K562 (cell line): ENCODE measurements at regions not wholly inside any gene's neighbourhood (a gene's known extent, or its start where the extent isn't known, plus 50 kb on each side); places are given as distances from the start of the nearest gene placed in this dataset.

Experiments used
- ATF4 ChIP-seq: fragments of 450-650 bp; formaldehyde crosslinking; IDR thresholded peaks from 2 replicates; pipeline ENCODE4 v1.4.0; 2022; ENCODE audit warnings: mild to moderate bottlenecking, moderate library complexity
- CEBPZ ChIP-seq: fragments of 150-350 bp; IDR thresholded peaks from 2 replicates; pipeline ENCODE4 v1.6.1; 2014; ENCODE audit warnings: low read depth, mild to moderate bottlenecking, low read length, borderline replicate concordance
- CHD4 ChIP-seq: fragments of 200-600 bp; sonication (generic); IDR thresholded peaks from 3 replicates; pipeline ENCODE4 v1.6.1; 2012; ENCODE audit warnings: low read depth, mild to moderate bottlenecking, mixed read lengths, low read length, inconsistent platforms; ENCODE audit not compliant: insufficient read depth, insufficient replicate concordance, poor library complexity, severe bottlenecking
- EZH2 ChIP-seq: IDR thresholded peaks from 2 replicates; pipeline ENCODE4 v1.6.1; 2012; ENCODE audit warnings: low read depth, mild to moderate bottlenecking, inconsistent platforms, low read length, borderline replicate concordance
- GTF2F1 ChIP-seq: IDR thresholded peaks from 2 replicates; pipeline ENCODE4 v1.6.1; 2011; ENCODE audit warnings: low read depth, low read length, improper control_type of control experiment
- HNRNPUL1 ChIP-seq: fragments of 200-400 bp; formaldehyde crosslinking; IDR thresholded peaks from 2 replicates; pipeline ENCODE4 v1.6.1; 2017; ENCODE audit warnings: low read length
- KHSRP ChIP-seq: fragments of 450-650 bp; IDR thresholded peaks from 2 replicates; pipeline ENCODE4 v1.6.1; 2017
- MLX ChIP-seq, 2 experiments: fragments of 450-650 bp in 1 of 2; sonication (generic) in 1 of 2; formaldehyde crosslinking; conservative IDR thresholded peaks; 2 replicates each; pipeline versions ENCODE4 v1.4.0 to v1.8.1; 2020 to 2022; ENCODE audit warnings: mild to moderate bottlenecking in 1 of 2, missing genetic modification reagents in 1 of 2
- PCBP1 ChIP-seq: fragments of 200-400 bp; formaldehyde crosslinking; IDR thresholded peaks from 2 replicates; pipeline ENCODE4 v1.6.1; 2018; ENCODE audit warnings: mild to moderate bottlenecking, low read depth, low read length; ENCODE audit not compliant: poor library complexity, severe bottlenecking
- POLR2H ChIP-seq: IDR thresholded peaks from 2 replicates; pipeline ENCODE4 v1.6.1; 2016; ENCODE audit warnings: missing genetic modification characterization, low read depth, mild to moderate bottlenecking, control low read depth, missing compliant biosample characterization, moderate library complexity
- RBM39 ChIP-seq: fragments of 200-400 bp; formaldehyde crosslinking; optimal IDR thresholded peaks from 2 replicates; pipeline ENCODE3; 2018; ENCODE audit warnings: low read depth, low read length
- SLC30A9 ChIP-seq: fragments of 250-450 bp; sonication (Bioruptor Pico); IDR thresholded peaks from 2 replicates; pipeline ENCODE4 v1.8.0; 2022; ENCODE audit warnings: mild to moderate bottlenecking, moderate library complexity
- SMARCA4 ChIP-seq: fragments of 450-650 bp; IDR thresholded peaks from 2 replicates; pipeline ENCODE4 v1.6.1; 2016
- SPI1 ChIP-seq: IDR thresholded peaks from 2 replicates; pipeline ENCODE4 v1.6.1; 2011; ENCODE audit warnings: low read depth, low read length, control low read depth, borderline replicate concordance
- TAF1 ChIP-seq: IDR thresholded peaks from 2 replicates; pipeline ENCODE4 v1.6.1; 2011; ENCODE audit warnings: mild to moderate bottlenecking, low read length, moderate library complexity; ENCODE audit not compliant: insufficient read depth, control insufficient read depth, severe bottlenecking; ENCODE audit errors: extremely low read depth
- TAF15 ChIP-seq: fragments of 200-400 bp; formaldehyde crosslinking; IDR thresholded peaks from 2 replicates; pipeline ENCODE4 v1.6.1; 2017; ENCODE audit warnings: mild to moderate bottlenecking, low read depth, low read length, moderate library complexity
- ZBED1 ChIP-seq: IDR thresholded peaks from 2 replicates; pipeline ENCODE4 v1.6.1; 2014
- ZNF124 ChIP-seq: sonication (generic); formaldehyde crosslinking; IDR thresholded peaks from 2 replicates; pipeline ENCODE4 v1.8.1; 2022; ENCODE audit warnings: missing genetic modification reagents
- ZNF644 ChIP-seq: fragments of 200-800 bp; sonication (Bioruptor generic); IDR thresholded peaks from 2 replicates; pipeline ENCODE4 v1.6.1; 2016; ENCODE audit warnings: low read depth, missing genetic modification characterization, missing compliant biosample characterization
- ZNF695 ChIP-seq: fragments of 450-650 bp; formaldehyde crosslinking; IDR thresholded peaks from 2 replicates; pipeline ENCODE4 v1.4.0; 2020; ENCODE audit warnings: mild to moderate bottlenecking, moderate library complexity
- ZNF740 ChIP-seq, 3 experiments: fragments of 200-800 bp in 1 of 3; sonication (Bioruptor generic) in 1 of 3; sonication (generic) in 1 of 3; formaldehyde crosslinking in 1 of 3; IDR thresholded peaks; 2 replicates each; pipeline versions ENCODE4 v1.6.1 to v1.8.0; 2016 to 2022; ENCODE audit warnings: mild to moderate bottlenecking in 2 of 3, missing compliant biosample characterization in 2 of 3, missing genetic modification characterization in 2 of 3, missing genetic modification reagents in 1 of 3
- TF ChIP-seq, protein P1 (sequence below), 2 experiments: fragments of 450-650 bp; IDR thresholded peaks; 2 replicates each; pipeline ENCODE4 v1.6.1; 2016

GRCh38 chr3:72182206-72182605 lies 397.3 kb upstream of the PROK2 start (continued):
- TF ChIP-seq MLX (CRISPR knock-in tag; conservative IDR thresholded peaks at IDR 0.05): no peak
- no peak for TF ChIP-seq EZH2
- no peak for TF ChIP-seq SLC30A9 (CRISPR knock-in tag)
- no peak for TF ChIP-seq ATF4 (CRISPR knock-in tag)
- no peak for TF ChIP-seq GTF2F1
- TF ChIP-seq, protein P1, sequence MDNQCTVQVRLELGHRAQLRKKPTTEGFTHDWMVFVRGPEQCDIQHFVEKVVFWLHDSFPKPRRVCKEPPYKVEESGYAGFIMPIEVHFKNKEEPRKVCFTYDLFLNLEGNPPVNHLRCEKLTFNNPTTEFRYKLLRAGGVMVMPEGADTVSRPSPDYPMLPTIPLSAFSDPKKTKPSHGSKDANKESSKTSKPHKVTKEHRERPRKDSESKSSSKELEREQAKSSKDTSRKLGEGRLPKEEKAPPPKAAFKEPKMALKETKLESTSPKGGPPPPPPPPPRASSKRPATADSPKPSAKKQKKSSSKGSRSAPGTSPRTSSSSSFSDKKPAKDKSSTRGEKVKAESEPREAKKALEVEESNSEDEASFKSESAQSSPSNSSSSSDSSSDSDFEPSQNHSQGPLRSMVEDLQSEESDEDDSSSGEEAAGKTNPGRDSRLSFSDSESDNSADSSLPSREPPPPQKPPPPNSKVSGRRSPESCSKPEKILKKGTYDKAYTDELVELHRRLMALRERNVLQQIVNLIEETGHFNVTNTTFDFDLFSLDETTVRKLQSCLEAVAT (IDR thresholded peaks at IDR 0.05): 0 out of 4 replicates have a peak, but pooled peaks of 1 of the 2 experiments have one; percentile 37
- TF ChIP-seq SPI1: peak; percentile 95
- TF ChIP-seq CHD4: no peak
- TF ChIP-seq TAF15: no peak
- TF ChIP-seq POLR2H (tag): no peak
- TF ChIP-seq ZNF124 (CRISPR knock-in tag): no peak
- TF ChIP-seq ZNF695: no peak
- no peak for TF ChIP-seq ZBED1
- TF ChIP-seq PCBP1: no peak
- TF ChIP-seq SMARCA4: peak; percentile 54
- TF ChIP-seq ZNF644: no peak
- TF ChIP-seq TAF1: no peak
- no peak for TF ChIP-seq HNRNPUL1
- TF ChIP-seq ZNF740 (CRISPR knock-in tag; IDR thresholded peaks at IDR 0.05): no peak
- no peak for TF ChIP-seq ZNF740 (tag; IDR thresholded peaks at IDR 0.05)
- TF ChIP-seq CEBPZ: no peak
- TF ChIP-seq KHSRP: no peak
- no peak for TF ChIP-seq RBM39
